ENCODE measurements at regions not wholly inside any gene's neighbourhood (a gene's known extent, or its start where the extent isn't known, plus 50 kb on each side); places are given as distances from the start of the nearest gene placed in this dataset.

DNA sequence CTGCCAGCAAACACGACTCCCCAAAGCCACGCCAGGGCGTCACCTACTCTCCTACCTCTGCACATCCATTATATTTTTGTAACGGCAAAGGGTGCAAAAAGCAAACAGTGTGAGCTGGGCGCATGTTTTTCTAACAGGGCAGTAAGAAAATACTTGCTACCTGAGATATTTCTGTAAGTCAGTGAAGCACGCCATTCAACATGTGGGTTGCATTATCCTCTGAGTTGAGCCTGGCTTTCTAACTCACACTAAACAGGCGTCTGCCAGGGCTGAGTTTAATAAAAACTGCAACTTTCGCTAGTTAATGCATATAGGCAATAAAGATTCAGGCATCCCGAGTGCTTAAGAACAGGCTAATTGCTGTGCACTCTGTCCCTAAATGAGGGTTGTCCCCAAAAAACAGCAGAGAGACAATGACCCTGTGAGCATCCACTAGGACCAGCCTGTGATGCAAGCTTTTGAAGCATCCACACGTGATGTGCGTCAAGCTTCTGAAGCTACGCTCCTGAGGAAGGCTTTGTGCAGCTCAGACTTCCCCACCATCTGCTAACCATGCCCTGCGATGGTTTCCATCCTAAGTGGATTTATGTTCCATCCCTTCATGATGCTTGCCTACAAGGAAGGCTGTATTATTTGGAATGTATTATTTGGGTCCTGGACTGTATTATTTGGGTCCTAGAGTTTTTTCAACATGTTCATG is 70.0 kb upstream of the SIM2 start:
- DNase-seq (ENCODE audit: low spot score), result no peak

- peak; percentile 66 for DNase-seq (ENCODE audit: low spot score)
Observed at GRCh38 chr21:36630485-36631206, 68.3 kb upstream of the SIM2 start.

- DNase-seq (ENCODE audit: low spot score), result no peak
Observed at GRCh38 chr21:36636016-36636415, 62.9 kb upstream of the SIM2 start.

GRCh38 chr21:36636439-36636838 is 62.5 kb upstream of the SIM2 start:
- DNase-seq (ENCODE audit: low spot score), result no peak

- no peak for DNase-seq (ENCODE audit: low spot score)
Observed at GRCh38 chr21:36639769-36640168, 59.1 kb upstream of the SIM2 start.

DNA sequence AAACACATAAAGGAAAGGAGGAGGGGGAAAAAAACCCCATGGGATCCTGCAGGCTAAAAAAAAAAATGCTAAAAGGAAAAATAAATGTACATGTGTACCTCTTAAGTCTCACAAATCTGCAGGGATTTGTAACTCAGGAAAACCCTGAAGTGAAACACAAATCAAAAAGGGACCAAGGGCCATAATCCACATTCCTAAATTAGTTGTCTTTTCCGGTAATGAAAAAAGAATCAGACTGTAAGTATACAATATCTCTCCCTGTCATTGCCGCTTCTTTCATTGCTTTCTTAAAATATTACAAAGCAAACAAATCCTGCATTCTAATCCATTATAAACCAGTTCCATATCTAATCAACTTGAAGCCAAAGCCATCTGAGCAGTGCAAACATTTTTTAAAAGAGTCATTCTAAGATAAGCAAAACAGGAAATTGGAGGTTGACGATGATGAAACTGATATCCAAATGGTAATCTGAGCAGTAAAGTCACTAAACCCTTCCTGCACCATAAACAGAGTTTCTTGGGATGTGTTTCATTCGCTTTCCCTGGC is 58.7 kb upstream of the SIM2 start:
- DNase-seq (ENCODE audit: low spot score), result no peak

DNA sequence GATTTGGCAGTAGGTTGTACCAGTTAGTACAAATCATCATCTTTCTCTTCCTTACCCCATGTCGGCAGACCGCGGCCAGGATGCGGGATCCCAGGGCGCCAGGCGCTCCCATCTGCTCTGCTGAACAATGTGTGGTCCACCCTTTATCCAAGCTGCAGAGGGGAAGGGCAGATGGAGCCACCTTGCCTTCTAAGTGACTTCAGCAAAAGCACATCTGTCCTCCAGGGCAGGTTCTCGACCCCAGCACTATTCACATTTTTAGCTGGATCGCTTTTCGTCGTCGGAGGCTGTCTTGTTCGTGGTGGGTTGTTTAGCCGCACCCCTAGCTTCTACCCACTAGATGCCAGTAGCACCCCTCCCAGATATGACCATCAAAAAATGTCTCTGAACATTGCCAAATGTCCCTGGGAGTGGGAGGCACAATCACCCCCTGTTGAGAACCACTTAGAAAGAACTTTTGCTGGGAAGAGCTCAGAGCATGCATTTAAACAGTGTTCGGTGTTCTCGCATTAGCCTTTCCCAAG is 58.1 kb upstream of the SIM2 start:
- DNase-seq (ENCODE audit: low spot score), result no peak

GRCh38 chr21:36641346-36641745 is 57.6 kb upstream of the SIM2 start:
- DNase-seq (ENCODE audit: low spot score), result no peak

GRCh38 chr21:36641886-36642285 is 57.0 kb upstream of the SIM2 start:
- no peak for DNase-seq (ENCODE audit: low spot score)

DNA sequence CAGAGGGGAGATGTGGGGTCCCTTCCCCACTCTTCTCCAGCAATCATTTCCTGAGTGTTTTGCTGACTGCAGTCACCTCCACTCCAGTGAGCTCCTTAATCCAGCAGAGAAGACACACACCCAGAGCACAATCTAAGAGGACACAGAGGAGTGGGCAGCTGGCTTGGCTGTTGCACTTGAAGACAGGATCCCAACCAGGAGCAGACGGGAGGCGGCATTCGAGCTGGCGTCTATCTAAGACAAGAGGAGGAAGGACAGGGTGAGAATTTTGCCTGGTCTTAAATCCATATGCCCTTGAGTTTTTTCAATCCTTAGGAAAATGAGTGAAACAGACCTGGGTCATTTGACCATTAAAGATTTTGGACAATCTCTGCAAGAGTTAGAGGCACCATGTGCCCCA is 56.1 kb upstream of the SIM2 start:
- DNase-seq (ENCODE audit: low spot score), result no peak

DNA sequence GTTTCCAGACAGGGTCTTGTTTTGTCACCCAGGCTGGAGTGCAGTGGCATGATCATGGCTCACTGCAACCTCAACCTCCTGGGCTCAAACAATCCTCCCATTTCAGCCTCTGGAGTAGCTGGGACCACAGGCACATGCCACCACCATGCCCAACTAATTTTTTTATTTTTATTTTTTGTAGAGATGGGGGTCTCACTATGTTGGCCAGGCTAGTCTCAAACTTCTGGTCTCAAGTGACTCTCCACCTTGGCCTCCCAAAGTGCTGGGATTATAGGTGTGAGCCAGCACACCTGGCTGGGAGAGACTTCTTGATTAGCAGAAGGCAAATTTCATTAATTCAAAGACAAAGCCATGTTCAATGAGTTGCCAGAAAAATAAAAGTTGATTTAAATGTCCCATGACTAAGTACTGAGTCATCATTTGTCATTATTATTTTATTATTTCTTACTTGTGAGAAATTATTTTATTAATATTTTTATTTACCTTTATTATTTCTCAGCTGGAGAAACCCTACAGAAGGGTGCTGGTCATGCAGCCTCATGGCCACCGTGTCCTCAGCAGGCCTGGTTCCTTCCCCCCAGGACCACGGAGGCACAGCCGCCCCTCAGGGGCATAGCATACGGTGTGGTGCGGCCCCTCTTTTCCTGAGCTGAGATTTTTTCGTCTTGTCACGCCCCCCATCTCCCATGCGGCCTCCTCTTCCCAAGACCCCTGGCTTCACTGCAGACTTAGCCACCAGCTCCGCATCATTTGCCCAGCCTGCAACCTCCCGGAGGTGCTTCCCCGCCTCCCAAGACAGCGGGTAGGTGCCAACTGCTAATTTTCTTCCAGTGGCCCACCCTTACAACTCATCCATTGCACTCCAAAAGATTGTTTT is 55.3 kb upstream of the SIM2 start:
- DNase-seq (ENCODE audit: low spot score), result no peak

DNA sequence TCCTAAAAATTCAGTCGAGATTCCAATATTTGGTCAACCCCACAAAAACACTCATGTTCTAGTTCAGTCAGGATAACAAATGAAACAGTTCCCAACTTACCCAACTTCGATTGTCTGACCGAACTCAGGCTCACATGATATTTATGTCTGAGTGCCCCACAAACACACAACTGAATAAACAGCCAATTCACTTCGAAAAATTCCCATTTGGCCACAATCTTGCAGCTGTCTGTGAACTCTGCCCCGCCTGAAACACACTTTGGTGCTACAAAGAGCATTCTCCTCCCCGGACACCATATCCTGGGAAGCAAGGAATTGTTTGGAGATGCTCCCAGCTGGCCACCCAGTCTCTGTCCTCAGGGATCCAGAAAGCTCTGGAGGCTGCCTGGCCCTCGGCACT is 52.9 kb upstream of the SIM2 start:
- DNase-seq (ENCODE audit: low spot score), result no peak

DNA sequence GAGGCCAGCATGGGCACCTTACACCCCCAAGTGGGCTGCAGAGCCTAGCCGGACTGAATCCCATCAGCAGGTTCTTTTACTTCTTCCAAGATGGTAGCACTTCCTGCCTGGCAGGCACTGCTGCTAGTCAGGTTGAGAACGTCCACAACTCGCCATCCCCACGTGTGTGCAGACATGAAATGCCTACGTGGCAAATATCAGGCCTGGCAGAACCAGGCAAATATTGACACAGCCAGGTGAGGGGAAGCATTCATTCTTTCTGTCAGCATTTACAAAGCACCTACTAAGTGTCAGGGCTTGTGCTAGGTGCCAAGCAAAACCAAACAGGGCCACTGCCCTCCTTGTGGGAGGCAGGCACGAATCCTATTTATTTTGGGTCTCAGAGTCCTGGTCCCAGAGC is 52.3 kb upstream of the SIM2 start:
- DNase-seq (ENCODE audit: low spot score), result no peak

- DNase-seq (ENCODE audit: low spot score), result no peak
Observed at GRCh38 chr21:36647279-36648093, 51.4 kb upstream of the SIM2 start.

Data from HuH-7 (cell line).